HCT116 (cell line): ENCODE measurements at regions not wholly inside any gene's neighbourhood (a gene's known extent, or its start where the extent isn't known, plus 50 kb on each side); places are given as distances from the start of the nearest gene placed in this dataset.

Source experiments
- ATAC-seq: fragments of 200-7000 bp; cut with Tn5 transposase; 2 replicates; pipeline ENCODE4 v1.9.1; 2020; ENCODE audit warnings: mild to moderate bottlenecking, moderate library complexity
- BruUV-seq: library from RNA; stranded (reverse); fragments of 400-500 nt; replicated peaks from 2 replicates; lab custom pipeline; 2021; lab: Mats Ljungman, UMichigan
- CTCF ChIA-PET: fragments of 300-600 bp; sonication (Branson Sonifier 250); formaldehyde crosslinking; loops from one replicate; lab custom pipeline; 2021; ENCODE audit warnings: antibody characterized with exemption; lab: Charles Lee
- POLR2A ChIA-PET: fragments of 300-600, 350-600 bp; sonication (Branson Sonifier 250); formaldehyde crosslinking; loops from one replicate; lab custom pipeline; 2021; ENCODE audit warnings: antibody characterized with exemption; lab: Charles Lee
- RAD21 ChIA-PET, 2 experiments: fragments of 300-600 bp; sonication (Branson Sonifier 250); formaldehyde crosslinking; loops; one replicate each; lab custom pipeline; 2023; ENCODE audit warnings: low total read pairs in 2 of 2; ENCODE audit not compliant: uncharacterized antibody in 2 of 2, unreplicated experiment in 2 of 2, low non-redundant PET in 1 of 2; lab: Charles Lee
- DNase-seq: peaks from one replicate; pipeline ENCODE4 v3.0.0-alpha.2; 2010; ENCODE audit warnings: low read depth, low spot score
- H2AFZ ChIP-seq: fragments of 200-600 bp; shearing (Covaris generic), sonication (generic); 2 replicates; pipeline ENCODE4 v1.6.1; 2017; ENCODE audit warnings: low read depth, mixed run types, mixed read lengths, antibody characterized with exemption, low read length; ENCODE audit not compliant: poor library complexity, severe bottlenecking
- H3K27ac ChIP-seq: 2 replicates; pipeline ENCODE4 v1.5.1; 2012; ENCODE audit warnings: low read depth, low read length
- H3K27me3 ChIP-seq: fragments of 200-600 bp; sonication (generic); 2 replicates; pipeline ENCODE4 v1.6.1; 2016; ENCODE audit warnings: mixed run types, low read length, mixed read lengths; ENCODE audit not compliant: insufficient read depth
- H3K36me3 ChIP-seq, 2 experiments: fragments of 200-500 bp in 1 of 2; fragments of 200-600 bp in 1 of 2; sonication (Bioruptor generic) in 1 of 2; sonication (generic) in 1 of 2; 2 replicates each; pipeline versions ENCODE4 v1.5.1 to v1.6.1; 2014 to 2016; ENCODE audit warnings: low read length in 2 of 2, inconsistent platforms in 1 of 2, mixed read lengths in 1 of 2, mixed run types in 1 of 2; ENCODE audit not compliant: insufficient read depth in 2 of 2, control insufficient read depth in 1 of 2
- H3K4me1 ChIP-seq, 2 experiments: fragments of 200-600 bp in 1 of 2; sonication (generic) in 1 of 2; 2 replicates each; pipeline versions ENCODE4 v1.5.1 to v1.6.1; 2012 to 2017; ENCODE audit warnings: low read length in 2 of 2, inconsistent platforms in 1 of 2, mild to moderate bottlenecking in 1 of 2, mixed read lengths in 1 of 2, mixed run types in 1 of 2, moderate library complexity in 1 of 2; ENCODE audit not compliant: insufficient read depth in 2 of 2, control insufficient read depth in 1 of 2
- H3K4me2 ChIP-seq: fragments of 200-600 bp; sonication (generic); 2 replicates; pipeline ENCODE4 v1.6.1; 2017; ENCODE audit warnings: mixed run types, low read length, mixed read lengths
- H3K4me3 ChIP-seq, 2 experiments: fragments of 200-600 bp in 1 of 2; sonication (generic) in 1 of 2; replicated peaks in 1 of 2; 2 replicates each; pipeline ENCODE4 v1.5.1; 2011 to 2016; ENCODE audit warnings: low read length in 2 of 2, control low read depth in 1 of 2, low read depth in 1 of 2, mild to moderate bottlenecking in 1 of 2, mixed read lengths in 1 of 2, mixed run types in 1 of 2
- H3K79me2 ChIP-seq: fragments of 200-600 bp; sonication (generic); 2 replicates; pipeline ENCODE4 v1.6.1; 2017; ENCODE audit warnings: mild to moderate bottlenecking, mixed run types, low read length, moderate library complexity, mixed read lengths; ENCODE audit not compliant: insufficient read depth
- H3K9ac ChIP-seq: fragments of 200-600 bp; sonication (generic); 2 replicates; pipeline ENCODE4 v1.6.1; 2016; ENCODE audit warnings: low read length, mixed read lengths
- H3K9me2 ChIP-seq: fragments of 200-600 bp; sonication (generic), shearing (Covaris generic); 2 replicates; pipeline ENCODE4 v1.6.1; 2017; ENCODE audit warnings: mixed run types, mild to moderate bottlenecking, moderate library complexity; ENCODE audit not compliant: insufficient read depth
- H3K9me3 ChIP-seq, 2 experiments: fragments of 200-500 bp in 1 of 2; fragments of 200-600 bp in 1 of 2; sonication (Bioruptor generic) in 1 of 2; sonication (generic) in 1 of 2; 2 replicates each; pipeline ENCODE4 v1.6.1; 2014 to 2017; ENCODE audit warnings: low read length in 2 of 2, mixed read lengths in 2 of 2, inconsistent platforms in 1 of 2, low read depth in 1 of 2, mild to moderate bottlenecking in 1 of 2, mixed run types in 1 of 2, moderate library complexity in 1 of 2; ENCODE audit not compliant: control insufficient read depth in 1 of 2, insufficient read depth in 1 of 2
- H4K20me1 ChIP-seq: fragments of 200-600 bp; sonication (generic), shearing (Covaris generic); 2 replicates; pipeline ENCODE4 v1.6.1; 2017; ENCODE audit warnings: mixed run types, mild to moderate bottlenecking, moderate library complexity; ENCODE audit not compliant: insufficient read depth
- CEBPB ChIP-seq: IDR thresholded peaks from 2 replicates; pipeline ENCODE4 v1.6.1; 2012; ENCODE audit warnings: low read depth
- EGR1 ChIP-seq: IDR thresholded peaks from 2 replicates; pipeline ENCODE4 v1.6.1; 2012; ENCODE audit warnings: low read depth
- EZH2 ChIP-seq: fragments of 200-600 bp; sonication (generic); IDR thresholded peaks from 2 replicates; pipeline ENCODE4 v1.6.1; 2017; ENCODE audit warnings: antibody characterized with exemption, mixed run types
- EZH2phosphoT487 ChIP-seq: fragments of 200-600 bp; IDR thresholded peaks from 2 replicates; pipeline ENCODE4 v1.6.1; 2018; ENCODE audit warnings: antibody characterized with exemption, borderline replicate concordance
- FOSL1 ChIP-seq: IDR thresholded peaks from 2 replicates; pipeline ENCODE4 v1.6.1; 2012; ENCODE audit warnings: low read depth
- JUND ChIP-seq: IDR thresholded peaks from 2 replicates; pipeline ENCODE4 v1.6.1; 2012
- POLR2AphosphoS5 ChIP-seq: IDR thresholded peaks from 2 replicates; pipeline ENCODE4 v1.6.1; 2011; ENCODE audit warnings: mild to moderate bottlenecking, low read depth, low read length, moderate library complexity
- RAD21 ChIP-seq: IDR thresholded peaks from 2 replicates; pipeline ENCODE4 v1.6.1; 2012; ENCODE audit warnings: low read depth, mild to moderate bottlenecking
- SIN3A ChIP-seq: IDR thresholded peaks from 2 replicates; pipeline ENCODE4 v1.6.1; 2012; ENCODE audit warnings: low read depth
- SRF ChIP-seq: IDR thresholded peaks from 2 replicates; pipeline ENCODE4 v1.6.1; 2012; ENCODE audit warnings: low read depth
- YY1 ChIP-seq: IDR thresholded peaks from 2 replicates; pipeline ENCODE4 v1.6.1; 2011; ENCODE audit warnings: low read length, low read depth, moderate library complexity, mild to moderate bottlenecking; ENCODE audit not compliant: insufficient replicate concordance; ENCODE audit errors: extremely low read depth
- intact Hi-C: fragments of 100-400 bp; cut with micrococcal nuclease; formaldehyde crosslinking; loops from 2 replicates; pipeline ENCODE4 v1.10.0; 2022
- TF ChIP-seq, protein P1 (sequence below): IDR thresholded peaks from 2 replicates; pipeline ENCODE4 v1.6.1; 2012; ENCODE audit warnings: low read depth
- TF ChIP-seq, protein P2 (sequence below): IDR thresholded peaks from 2 replicates; pipeline ENCODE4 v1.6.1; 2011; ENCODE audit warnings: mild to moderate bottlenecking, low read length, moderate library complexity; ENCODE audit not compliant: insufficient replicate concordance; ENCODE audit errors: extremely low read depth
- TF ChIP-seq, protein P3 (sequence below), 3 experiments: fragments of 200-600 bp in 1 of 3; sonication (generic) in 1 of 3; IDR thresholded peaks in 2 of 3; conservative IDR thresholded peaks in 1 of 3; 2 replicates each; pipeline ENCODE4 v1.5.1; 2012 to 2017; ENCODE audit warnings: low read depth in 2 of 3, low read length in 2 of 3, antibody characterized with exemption in 1 of 3, borderline replicate concordance in 1 of 3, control low read depth in 1 of 3, mild to moderate bottlenecking in 1 of 3, mixed read lengths in 1 of 3, mixed run types in 1 of 3, moderate library complexity in 1 of 3; ENCODE audit not compliant: insufficient read depth in 1 of 3

DNA sequence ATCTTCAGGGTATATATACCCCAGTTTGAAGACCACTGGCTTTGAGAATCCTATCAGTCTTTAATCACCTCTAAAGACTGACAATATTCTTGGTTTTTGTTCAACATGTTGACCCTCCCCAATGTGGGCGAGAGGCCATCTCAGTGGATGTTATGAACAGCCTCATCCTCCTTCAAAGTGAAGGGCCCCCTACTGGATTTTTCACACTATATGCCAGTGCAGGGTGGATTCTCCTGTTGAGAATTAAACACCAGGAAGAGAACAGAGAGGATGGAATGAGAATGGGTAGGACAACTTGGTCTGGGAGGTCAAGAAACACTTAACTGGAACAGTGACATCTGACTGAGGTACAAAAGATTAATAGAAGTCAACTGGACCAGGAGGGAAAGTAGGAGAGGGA, 327.1 kb downstream of the MAFB start:
- ChIA-PET POLR2A (no interaction called here), RAD21 (no interaction called here), CTCF (no interaction called here)
- Histone ChIP-seq H3K9me3 (no peaks in the 10 kb centered on the region), H2AFZ (no peak overlapping the region), H3K27ac (no peak overlapping the region), H3K4me1 (no peaks in the 10 kb centered on the region), H3K79me2 (no peaks in the 10 kb centered on the region), H3K9ac (no peak overlapping the region), H3K4me2 (no peak overlapping the region), H4K20me1 (no peaks in the 10 kb centered on the region), H3K9me2 (no peaks in the 10 kb centered on the region), H3K4me3 (no peak overlapping the region), H3K27me3 (peaks cover 12% of the 10 kb centered on the region; the same call in 1 of the 2 replicates), H3K36me3 (no peaks in the 10 kb centered on the region)
- no peak for TF ChIP-seq EZH2phosphoT487
- TF ChIP-seq JUND, result no peak
- TF ChIP-seq RAD21, result no peak
- no peak for TF ChIP-seq SRF
- TF ChIP-seq, protein P1, sequence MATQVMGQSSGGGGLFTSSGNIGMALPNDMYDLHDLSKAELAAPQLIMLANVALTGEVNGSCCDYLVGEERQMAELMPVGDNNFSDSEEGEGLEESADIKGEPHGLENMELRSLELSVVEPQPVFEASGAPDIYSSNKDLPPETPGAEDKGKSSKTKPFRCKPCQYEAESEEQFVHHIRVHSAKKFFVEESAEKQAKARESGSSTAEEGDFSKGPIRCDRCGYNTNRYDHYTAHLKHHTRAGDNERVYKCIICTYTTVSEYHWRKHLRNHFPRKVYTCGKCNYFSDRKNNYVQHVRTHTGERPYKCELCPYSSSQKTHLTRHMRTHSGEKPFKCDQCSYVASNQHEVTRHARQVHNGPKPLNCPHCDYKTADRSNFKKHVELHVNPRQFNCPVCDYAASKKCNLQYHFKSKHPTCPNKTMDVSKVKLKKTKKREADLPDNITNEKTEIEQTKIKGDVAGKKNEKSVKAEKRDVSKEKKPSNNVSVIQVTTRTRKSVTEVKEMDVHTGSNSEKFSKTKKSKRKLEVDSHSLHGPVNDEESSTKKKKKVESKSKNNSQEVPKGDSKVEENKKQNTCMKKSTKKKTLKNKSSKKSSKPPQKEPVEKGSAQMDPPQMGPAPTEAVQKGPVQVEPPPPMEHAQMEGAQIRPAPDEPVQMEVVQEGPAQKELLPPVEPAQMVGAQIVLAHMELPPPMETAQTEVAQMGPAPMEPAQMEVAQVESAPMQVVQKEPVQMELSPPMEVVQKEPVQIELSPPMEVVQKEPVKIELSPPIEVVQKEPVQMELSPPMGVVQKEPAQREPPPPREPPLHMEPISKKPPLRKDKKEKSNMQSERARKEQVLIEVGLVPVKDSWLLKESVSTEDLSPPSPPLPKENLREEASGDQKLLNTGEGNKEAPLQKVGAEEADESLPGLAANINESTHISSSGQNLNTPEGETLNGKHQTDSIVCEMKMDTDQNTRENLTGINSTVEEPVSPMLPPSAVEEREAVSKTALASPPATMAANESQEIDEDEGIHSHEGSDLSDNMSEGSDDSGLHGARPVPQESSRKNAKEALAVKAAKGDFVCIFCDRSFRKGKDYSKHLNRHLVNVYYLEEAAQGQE, result no peak
- TF ChIP-seq POLR2AphosphoS5, result no peak
- TF ChIP-seq, protein P2, sequence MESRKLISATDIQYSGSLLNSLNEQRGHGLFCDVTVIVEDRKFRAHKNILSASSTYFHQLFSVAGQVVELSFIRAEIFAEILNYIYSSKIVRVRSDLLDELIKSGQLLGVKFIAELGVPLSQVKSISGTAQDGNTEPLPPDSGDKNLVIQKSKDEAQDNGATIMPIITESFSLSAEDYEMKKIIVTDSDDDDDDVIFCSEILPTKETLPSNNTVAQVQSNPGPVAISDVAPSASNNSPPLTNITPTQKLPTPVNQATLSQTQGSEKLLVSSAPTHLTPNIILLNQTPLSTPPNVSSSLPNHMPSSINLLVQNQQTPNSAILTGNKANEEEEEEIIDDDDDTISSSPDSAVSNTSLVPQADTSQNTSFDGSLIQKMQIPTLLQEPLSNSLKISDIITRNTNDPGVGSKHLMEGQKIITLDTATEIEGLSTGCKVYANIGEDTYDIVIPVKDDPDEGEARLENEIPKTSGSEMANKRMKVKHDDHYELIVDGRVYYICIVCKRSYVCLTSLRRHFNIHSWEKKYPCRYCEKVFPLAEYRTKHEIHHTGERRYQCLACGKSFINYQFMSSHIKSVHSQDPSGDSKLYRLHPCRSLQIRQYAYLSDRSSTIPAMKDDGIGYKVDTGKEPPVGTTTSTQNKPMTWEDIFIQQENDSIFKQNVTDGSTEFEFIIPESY, result no peak
- no peak for TF ChIP-seq EZH2
- TF ChIP-seq YY1, result no peak
- no peak for TF ChIP-seq CEBPB
- TF ChIP-seq, protein P3, sequence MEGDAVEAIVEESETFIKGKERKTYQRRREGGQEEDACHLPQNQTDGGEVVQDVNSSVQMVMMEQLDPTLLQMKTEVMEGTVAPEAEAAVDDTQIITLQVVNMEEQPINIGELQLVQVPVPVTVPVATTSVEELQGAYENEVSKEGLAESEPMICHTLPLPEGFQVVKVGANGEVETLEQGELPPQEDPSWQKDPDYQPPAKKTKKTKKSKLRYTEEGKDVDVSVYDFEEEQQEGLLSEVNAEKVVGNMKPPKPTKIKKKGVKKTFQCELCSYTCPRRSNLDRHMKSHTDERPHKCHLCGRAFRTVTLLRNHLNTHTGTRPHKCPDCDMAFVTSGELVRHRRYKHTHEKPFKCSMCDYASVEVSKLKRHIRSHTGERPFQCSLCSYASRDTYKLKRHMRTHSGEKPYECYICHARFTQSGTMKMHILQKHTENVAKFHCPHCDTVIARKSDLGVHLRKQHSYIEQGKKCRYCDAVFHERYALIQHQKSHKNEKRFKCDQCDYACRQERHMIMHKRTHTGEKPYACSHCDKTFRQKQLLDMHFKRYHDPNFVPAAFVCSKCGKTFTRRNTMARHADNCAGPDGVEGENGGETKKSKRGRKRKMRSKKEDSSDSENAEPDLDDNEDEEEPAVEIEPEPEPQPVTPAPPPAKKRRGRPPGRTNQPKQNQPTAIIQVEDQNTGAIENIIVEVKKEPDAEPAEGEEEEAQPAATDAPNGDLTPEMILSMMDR (IDR thresholded peaks at IDR 0.05 in 2 of 3, conservative IDR thresholded peaks at IDR 0.05 in 1 of 3; ENCODE audit: borderline replicate concordance in 1 of 3, insufficient read depth in 1 of 3, low read depth in 2 of 3, low read length in 2 of 3), result no peak
- TF ChIP-seq EGR1, result no peak
- TF ChIP-seq FOSL1, result no peak
- no peak for TF ChIP-seq SIN3A
- intact Hi-C loops, result no loop called here
- ATAC-seq (no peak), DNase-seq (no peak)
- BruUV-seq, result no TSS peak
